Natural killer cell treated with Interleukin-12 subunit alpha and Interleukin-12 subunit beta and Interleukin-15 and Interleukin-18, amount 100 ng/mL, for 72 hours (primary cell): ENCODE measurements at regions not wholly inside any gene's neighbourhood (a gene's known extent, or its start where the extent isn't known, plus 50 kb on each side); places are given as distances from the start of the nearest gene placed in this dataset.
"Not testable (repeated sequence)": the region's sequence is repeated elsewhere in the genome, so short reads cannot be mapped to it uniquely, and the experiment has no call there.

Experiments used
- ATAC-seq, 2 donors: fragments of 150-1000 bp; cut with Tn5 transposase in 1 of 2; sonication (Bioruptor Pico), chemical (Tn5 transposase) in 1 of 2; 2 replicates each; pipeline ENCODE4 v1.10.0; 2021
- DNase-seq: peaks from one replicate; pipeline ENCODE4 v3.0.0; 2022; ENCODE audit warnings: low spot score
- H3K27ac Mint-ChIP-seq, 2 donors: 1 replicate in 1 of 2; 2 replicates in 1 of 2; pipeline ENCODE4 v1.8.0; 2022; ENCODE audit warnings: mixed read lengths in 2 of 2, mild to moderate bottlenecking in 1 of 2, moderate library complexity in 1 of 2
- H3K27me3 Mint-ChIP-seq, 2 donors: 1 replicate in 1 of 2; 2 replicates in 1 of 2; pipeline ENCODE4 v1.8.0; 2022; ENCODE audit warnings: mixed read lengths in 2 of 2
- H3K36me3 Mint-ChIP-seq: one replicate; pipeline ENCODE4 v1.8.0; 2022; ENCODE audit warnings: mixed read lengths
- H3K4me1 Mint-ChIP-seq, 2 donors: 1 replicate in 1 of 2; 2 replicates in 1 of 2; pipeline ENCODE4 v1.8.0; 2022; ENCODE audit warnings: low read depth in 2 of 2, mixed read lengths in 2 of 2, mild to moderate bottlenecking in 1 of 2
- H3K4me3 Mint-ChIP-seq: one replicate; pipeline ENCODE4 v1.8.0; 2022; ENCODE audit warnings: mixed read lengths
- H3K9me3 Mint-ChIP-seq: 2 replicates; pipeline ENCODE4 v1.8.0; 2022; ENCODE audit warnings: mixed read lengths

- peaks cover 0 to 8% of the 10 kb centered on the region in 2 donors for H3K27me3 Mint-ChIP-seq
- H3K36me3 Mint-ChIP-seq: no peaks in the 10 kb centered on the region
- no peak overlapping the region for H3K27ac Mint-ChIP-seq
- no peak overlapping the region for H3K4me3 Mint-ChIP-seq
- no peak for DNase-seq
- ATAC-seq: peak in 1 of 2 donors; percentile 36
- no peaks in the 10 kb centered on the region for H3K9me3 Mint-ChIP-seq
- H3K4me1 Mint-ChIP-seq: no peaks in the 10 kb centered on the region
These were observed 245.0 kb upstream of the SFRP2 start for GRCh38 chr4:154033921-154034320.

- H3K4me3 Mint-ChIP-seq: no peak overlapping the region
- no peaks in the 10 kb centered on the region for H3K36me3 Mint-ChIP-seq
- H3K27ac Mint-ChIP-seq: no peak overlapping the region
- DNase-seq (no peak), ATAC-seq (no peak)
- H3K27me3 Mint-ChIP-seq: peaks cover 0 to 12% of the 10 kb centered on the region in 2 donors
- H3K4me1 Mint-ChIP-seq: no peaks in the 10 kb centered on the region
- H3K9me3 Mint-ChIP-seq: no peaks in the 10 kb centered on the region
These were observed 244.0 kb upstream of the SFRP2 start for GRCh38 chr4:154032914-154033313.

GRCh38 chr4:154030746-154031145 is 241.9 kb upstream of the SFRP2 start:
- ATAC-seq (no peak), DNase-seq (no peak)
- H3K9me3 Mint-ChIP-seq: no peaks in the 10 kb centered on the region
- no peaks in the 10 kb centered on the region for H3K4me1 Mint-ChIP-seq
- no peak overlapping the region for H3K27ac Mint-ChIP-seq
- peaks cover 2 to 15% of the 10 kb centered on the region in 2 donors for H3K27me3 Mint-ChIP-seq
- no peak overlapping the region for H3K4me3 Mint-ChIP-seq
- no peaks in the 10 kb centered on the region for H3K36me3 Mint-ChIP-seq

GRCh38 chr4:154030152-154030551 is 241.3 kb upstream of the SFRP2 start:
- H3K27me3 Mint-ChIP-seq: peaks cover 4 to 15% of the 10 kb centered on the region in 2 donors
- H3K4me3 Mint-ChIP-seq: no peak overlapping the region
- H3K4me1 Mint-ChIP-seq: no peaks in the 10 kb centered on the region
- no peaks in the 10 kb centered on the region for H3K9me3 Mint-ChIP-seq
- ATAC-seq (no peak), DNase-seq (no peak)
- no peak overlapping the region for H3K27ac Mint-ChIP-seq
- no peaks in the 10 kb centered on the region for H3K36me3 Mint-ChIP-seq

GRCh38 chr4:154029171-154029570 is 240.3 kb upstream of the SFRP2 start:
- Mint-ChIP-seq H3K4me1 (no peaks in the 10 kb centered on the region), H3K27ac (no peak overlapping the region), H3K9me3 (no peaks in the 10 kb centered on the region), H3K36me3 (no peaks in the 10 kb centered on the region), H3K27me3 (peaks cover 7 to 15% of the 10 kb centered on the region in 2 donors), H3K4me3 (no peak overlapping the region)
- DNase-seq: no peak
- no peak for ATAC-seq

- H3K4me1 Mint-ChIP-seq: no peaks in the 10 kb centered on the region
- DNase-seq (no peak), ATAC-seq (no peak)
- no peak overlapping the region for H3K4me3 Mint-ChIP-seq
- no peaks in the 10 kb centered on the region for H3K9me3 Mint-ChIP-seq
- no peaks in the 10 kb centered on the region for H3K36me3 Mint-ChIP-seq
- no peak overlapping the region for H3K27ac Mint-ChIP-seq
- peaks cover 7 to 15% of the 10 kb centered on the region in 2 donors for H3K27me3 Mint-ChIP-seq
These were observed 236.2 kb upstream of the SFRP2 start for GRCh38 chr4:154025110-154025509.

- H3K27ac Mint-ChIP-seq: no peak overlapping the region
- DNase-seq: no peak
- H3K4me3 Mint-ChIP-seq: no peak overlapping the region
- no peak for ATAC-seq
- no peaks in the 10 kb centered on the region for H3K9me3 Mint-ChIP-seq
- no peaks in the 10 kb centered on the region for H3K36me3 Mint-ChIP-seq
- peaks cover 7 to 15% of the 10 kb centered on the region in 2 donors for H3K27me3 Mint-ChIP-seq
- no peaks in the 10 kb centered on the region for H3K4me1 Mint-ChIP-seq
These were observed 235.3 kb upstream of the SFRP2 start for GRCh38 chr4:154024097-154024694.

- H3K4me1 Mint-ChIP-seq, H3K36me3 Mint-ChIP-seq, H3K9me3 Mint-ChIP-seq, H3K27ac Mint-ChIP-seq, ATAC-seq, DNase-seq, H3K4me3 Mint-ChIP-seq: not testable (repeated sequence)
- peaks cover 7 to 15% of the 10 kb centered on the region in 2 donors for H3K27me3 Mint-ChIP-seq
These were observed 234.8 kb upstream of the SFRP2 start for GRCh38 chr4:154023671-154024070.

- H3K27ac Mint-ChIP-seq: no peak overlapping the region
- H3K9me3 Mint-ChIP-seq: no peaks in the 10 kb centered on the region
- no peak for DNase-seq
- ATAC-seq: no peak
- H3K4me1 Mint-ChIP-seq: no peaks in the 10 kb centered on the region
- no peaks in the 10 kb centered on the region for H3K36me3 Mint-ChIP-seq
- no peaks in the 10 kb centered on the region for H3K27me3 Mint-ChIP-seq
- H3K4me3 Mint-ChIP-seq: no peak overlapping the region
These were observed 230.9 kb upstream of the SFRP2 start for GRCh38 chr4:154019811-154020210.

- Mint-ChIP-seq H3K4me1 (no peaks in the 10 kb centered on the region), H3K27me3 (no peaks in the 10 kb centered on the region), H3K9me3 (no peaks in the 10 kb centered on the region), H3K36me3 (no peaks in the 10 kb centered on the region), H3K4me3 (no peak overlapping the region), H3K27ac (no peak overlapping the region)
- DNase-seq (no peak), ATAC-seq (peak in 1 of 2 donors; percentile 28)
These were observed 229.8 kb upstream of the SFRP2 start for GRCh38 chr4:154018659-154019058.

GRCh38 chr4:154015578-154015977 is 226.7 kb upstream of the SFRP2 start:
- DNase-seq (no peak), ATAC-seq (no peak)
- H3K4me3 Mint-ChIP-seq: no peak overlapping the region
- H3K4me1 Mint-ChIP-seq: no peaks in the 10 kb centered on the region
- no peaks in the 10 kb centered on the region for H3K36me3 Mint-ChIP-seq
- no peak overlapping the region for H3K27ac Mint-ChIP-seq
- no peaks in the 10 kb centered on the region for H3K27me3 Mint-ChIP-seq
- H3K9me3 Mint-ChIP-seq: no peaks in the 10 kb centered on the region

- H3K4me1 Mint-ChIP-seq: no peaks in the 10 kb centered on the region
- no peaks in the 10 kb centered on the region for H3K9me3 Mint-ChIP-seq
- no peak overlapping the region for H3K27ac Mint-ChIP-seq
These were observed 225.8 kb upstream of the SFRP2 start for GRCh38 chr4:154014407-154015321.

GRCh38 chr4:154013576-154013975 is 224.7 kb upstream of the SFRP2 start:
- no peaks in the 10 kb centered on the region for H3K36me3 Mint-ChIP-seq
- no peaks in the 10 kb centered on the region for H3K27me3 Mint-ChIP-seq
- H3K27ac Mint-ChIP-seq: no peak overlapping the region
- DNase-seq (no peak), ATAC-seq (no peak)
- no peaks in the 10 kb centered on the region for H3K9me3 Mint-ChIP-seq
- no peak overlapping the region for H3K4me3 Mint-ChIP-seq
- H3K4me1 Mint-ChIP-seq: no peaks in the 10 kb centered on the region

More at GRCh38 chr4:154014407-154015321, 225.8 kb upstream of the SFRP2 start:
- DNase-seq (no peak), ATAC-seq (no peak)
- Mint-ChIP-seq H3K4me3 (no peak overlapping the region), H3K36me3 (no peaks in the 10 kb centered on the region), H3K27me3 (no peaks in the 10 kb centered on the region)

GRCh38 chr4:154010371-154010770 is 221.5 kb upstream of the SFRP2 start:
- ATAC-seq (no peak), DNase-seq (no peak)
- Mint-ChIP-seq H3K9me3 (no peaks in the 10 kb centered on the region), H3K4me3 (no peak overlapping the region), H3K27me3 (peaks cover 0 to 19% of the 10 kb centered on the region in 2 donors), H3K36me3 (no peaks in the 10 kb centered on the region), H3K27ac (no peak overlapping the region), H3K4me1 (no peaks in the 10 kb centered on the region)
